ENCODE measurements at regions not wholly inside any gene's neighbourhood (a gene's known extent, or its start where the extent isn't known, plus 50 kb on each side); places are given as distances from the start of the nearest gene placed in this dataset.

GRCh38 chr13:79668201-79668752 lies 187.3 kb downstream of the NDFIP2 start:
- no peak for TF ChIP-seq CTCF (IDR thresholded peaks at IDR 0.05)
- TF ChIP-seq POLR2AphosphoS5 (IDR thresholded peaks at IDR 0.05): no peak
- TF ChIP-seq POLR2A (IDR thresholded peaks at IDR 0.05): no peak
- no peak for TF ChIP-seq EP300 (IDR thresholded peaks at IDR 0.05)
